Liver (tissue), 3 donors: ENCODE measurements at regions not wholly inside any gene's neighbourhood (a gene's known extent, or its start where the extent isn't known, plus 50 kb on each side); places are given as distances from the start of the nearest gene placed in this dataset.
A peak's percentile ranks its signal among the peaks of the same experiment; 100 is the strongest.

Experiments used
- EGR1 ChIP-seq, 2 donors: IDR thresholded peaks; 2 replicates each; pipeline ENCODE4 v1.6.1; 2016 to 2018; ENCODE audit warnings: antibody characterized with exemption in 2 of 2, low read depth in 2 of 2
- GABPA ChIP-seq, 2 donors: IDR thresholded peaks in 1 of 2; conservative IDR thresholded peaks in 1 of 2; 2 replicates each; pipeline ENCODE4 v1.6.1; 2016; ENCODE audit warnings: antibody characterized with exemption in 2 of 2, mild to moderate bottlenecking in 1 of 2, moderate library complexity in 1 of 2
- HNF4A ChIP-seq, 2 donors: conservative IDR thresholded peaks; 2 replicates each; pipeline ENCODE4 v1.6.1; 2016; ENCODE audit warnings: antibody characterized with exemption in 2 of 2, mild to moderate bottlenecking in 2 of 2
- NR2F2 ChIP-seq: IDR thresholded peaks from 2 replicates; pipeline ENCODE4 v1.6.1; 2016; ENCODE audit warnings: antibody characterized with exemption
- RAD21 ChIP-seq, 2 donors: IDR thresholded peaks; 2 replicates each; pipeline ENCODE4 v1.6.1; 2016; ENCODE audit warnings: antibody characterized with exemption in 2 of 2, mild to moderate bottlenecking in 2 of 2
- SP1 ChIP-seq: IDR thresholded peaks from 2 replicates; pipeline ENCODE4 v1.6.1; 2018; ENCODE audit warnings: antibody characterized with exemption, mild to moderate bottlenecking
- YY1 ChIP-seq: IDR thresholded peaks from 2 replicates; pipeline ENCODE4 v1.6.1; 2016; ENCODE audit warnings: antibody characterized with exemption, mild to moderate bottlenecking
- TF ChIP-seq, protein P1 (sequence below): fragments of 150-350 bp; IDR thresholded peaks from 2 replicates; pipeline ENCODE4 v1.5.1; 2017; ENCODE audit warnings: improper control_type of control experiment, low read depth, low read length; ENCODE audit not compliant: missing input control
- TF ChIP-seq, protein P2 (sequence below): IDR thresholded peaks from 2 replicates; pipeline ENCODE4 v1.6.1; 2016; ENCODE audit warnings: antibody characterized with exemption
- TF ChIP-seq, protein P3 (sequence below): IDR thresholded peaks from 2 replicates; pipeline ENCODE4 v1.6.1; 2016; ENCODE audit warnings: antibody characterized with exemption
- TF ChIP-seq, protein P4 (sequence below): IDR thresholded peaks from 2 replicates; pipeline ENCODE4 v1.6.1; 2016; ENCODE audit warnings: antibody characterized with exemption, mild to moderate bottlenecking
- donor health status: healthy.
- donor health status: healthy.

DNA sequence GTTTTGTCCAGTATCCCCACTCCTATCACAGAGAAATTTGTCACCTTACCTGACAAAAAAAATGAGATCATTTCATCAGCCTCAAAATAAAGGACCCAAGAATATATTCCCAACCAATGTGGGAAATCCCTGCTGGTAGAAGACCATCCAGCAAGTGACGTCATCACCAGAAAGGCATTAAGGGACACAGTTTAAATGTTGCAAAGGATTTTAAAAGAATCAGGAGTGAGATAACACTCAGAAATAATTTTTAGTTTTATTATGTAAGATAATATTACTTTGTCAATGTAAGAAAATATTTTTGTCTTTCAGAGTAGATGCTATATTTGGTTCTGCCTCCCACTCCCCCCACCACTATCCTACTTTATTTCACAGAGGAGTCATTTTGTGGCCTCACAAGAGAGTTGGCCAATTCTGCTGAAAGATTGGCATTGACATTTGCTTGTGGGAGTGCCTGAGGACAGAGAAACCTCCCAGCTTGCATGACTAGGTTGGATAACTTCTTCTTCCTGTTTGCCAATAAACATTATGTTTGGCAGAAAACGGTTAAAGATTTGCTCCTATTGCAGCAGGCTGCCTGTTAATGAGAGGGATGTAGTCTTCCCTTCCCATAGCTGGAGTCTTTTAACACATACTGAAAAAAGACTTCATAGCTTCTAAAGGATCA is 288.6 kb upstream of the DAB2 start:
- TF ChIP-seq, protein P1, sequence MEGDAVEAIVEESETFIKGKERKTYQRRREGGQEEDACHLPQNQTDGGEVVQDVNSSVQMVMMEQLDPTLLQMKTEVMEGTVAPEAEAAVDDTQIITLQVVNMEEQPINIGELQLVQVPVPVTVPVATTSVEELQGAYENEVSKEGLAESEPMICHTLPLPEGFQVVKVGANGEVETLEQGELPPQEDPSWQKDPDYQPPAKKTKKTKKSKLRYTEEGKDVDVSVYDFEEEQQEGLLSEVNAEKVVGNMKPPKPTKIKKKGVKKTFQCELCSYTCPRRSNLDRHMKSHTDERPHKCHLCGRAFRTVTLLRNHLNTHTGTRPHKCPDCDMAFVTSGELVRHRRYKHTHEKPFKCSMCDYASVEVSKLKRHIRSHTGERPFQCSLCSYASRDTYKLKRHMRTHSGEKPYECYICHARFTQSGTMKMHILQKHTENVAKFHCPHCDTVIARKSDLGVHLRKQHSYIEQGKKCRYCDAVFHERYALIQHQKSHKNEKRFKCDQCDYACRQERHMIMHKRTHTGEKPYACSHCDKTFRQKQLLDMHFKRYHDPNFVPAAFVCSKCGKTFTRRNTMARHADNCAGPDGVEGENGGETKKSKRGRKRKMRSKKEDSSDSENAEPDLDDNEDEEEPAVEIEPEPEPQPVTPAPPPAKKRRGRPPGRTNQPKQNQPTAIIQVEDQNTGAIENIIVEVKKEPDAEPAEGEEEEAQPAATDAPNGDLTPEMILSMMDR: no peak
- TF ChIP-seq SP1 (no peak), RAD21 (IDR thresholded peaks at IDR 0.05) (no peak), YY1 (no peak), GABPA (IDR thresholded peaks at IDR 0.05 in 1 of 2, conservative IDR thresholded peaks at IDR 0.05 in 1 of 2) (no peak), EGR1 (IDR thresholded peaks at IDR 0.05; ENCODE audit: low read depth in 2 of 2) (no peak), HNF4A (conservative IDR thresholded peaks at IDR 0.05) (peak in 1 of 2 donors; percentile 26), NR2F2 (no peak)
- TF ChIP-seq, protein P2, sequence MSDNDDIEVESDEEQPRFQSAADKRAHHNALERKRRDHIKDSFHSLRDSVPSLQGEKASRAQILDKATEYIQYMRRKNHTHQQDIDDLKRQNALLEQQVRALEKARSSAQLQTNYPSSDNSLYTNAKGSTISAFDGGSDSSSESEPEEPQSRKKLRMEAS: no peak
- TF ChIP-seq, protein P3, sequence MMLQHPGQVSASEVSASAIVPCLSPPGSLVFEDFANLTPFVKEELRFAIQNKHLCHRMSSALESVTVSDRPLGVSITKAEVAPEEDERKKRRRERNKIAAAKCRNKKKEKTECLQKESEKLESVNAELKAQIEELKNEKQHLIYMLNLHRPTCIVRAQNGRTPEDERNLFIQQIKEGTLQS: no peak
- TF ChIP-seq, protein P4, sequence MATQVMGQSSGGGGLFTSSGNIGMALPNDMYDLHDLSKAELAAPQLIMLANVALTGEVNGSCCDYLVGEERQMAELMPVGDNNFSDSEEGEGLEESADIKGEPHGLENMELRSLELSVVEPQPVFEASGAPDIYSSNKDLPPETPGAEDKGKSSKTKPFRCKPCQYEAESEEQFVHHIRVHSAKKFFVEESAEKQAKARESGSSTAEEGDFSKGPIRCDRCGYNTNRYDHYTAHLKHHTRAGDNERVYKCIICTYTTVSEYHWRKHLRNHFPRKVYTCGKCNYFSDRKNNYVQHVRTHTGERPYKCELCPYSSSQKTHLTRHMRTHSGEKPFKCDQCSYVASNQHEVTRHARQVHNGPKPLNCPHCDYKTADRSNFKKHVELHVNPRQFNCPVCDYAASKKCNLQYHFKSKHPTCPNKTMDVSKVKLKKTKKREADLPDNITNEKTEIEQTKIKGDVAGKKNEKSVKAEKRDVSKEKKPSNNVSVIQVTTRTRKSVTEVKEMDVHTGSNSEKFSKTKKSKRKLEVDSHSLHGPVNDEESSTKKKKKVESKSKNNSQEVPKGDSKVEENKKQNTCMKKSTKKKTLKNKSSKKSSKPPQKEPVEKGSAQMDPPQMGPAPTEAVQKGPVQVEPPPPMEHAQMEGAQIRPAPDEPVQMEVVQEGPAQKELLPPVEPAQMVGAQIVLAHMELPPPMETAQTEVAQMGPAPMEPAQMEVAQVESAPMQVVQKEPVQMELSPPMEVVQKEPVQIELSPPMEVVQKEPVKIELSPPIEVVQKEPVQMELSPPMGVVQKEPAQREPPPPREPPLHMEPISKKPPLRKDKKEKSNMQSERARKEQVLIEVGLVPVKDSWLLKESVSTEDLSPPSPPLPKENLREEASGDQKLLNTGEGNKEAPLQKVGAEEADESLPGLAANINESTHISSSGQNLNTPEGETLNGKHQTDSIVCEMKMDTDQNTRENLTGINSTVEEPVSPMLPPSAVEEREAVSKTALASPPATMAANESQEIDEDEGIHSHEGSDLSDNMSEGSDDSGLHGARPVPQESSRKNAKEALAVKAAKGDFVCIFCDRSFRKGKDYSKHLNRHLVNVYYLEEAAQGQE: no peak
